ENCODE measurements at regions not wholly inside any gene's neighbourhood (a gene's known extent, or its start where the extent isn't known, plus 50 kb on each side); places are given as distances from the start of the nearest gene placed in this dataset.
"Not testable (repeated sequence)": the region's sequence is repeated elsewhere in the genome, so short reads cannot be mapped to it uniquely, and the experiment has no call there.

DNA sequence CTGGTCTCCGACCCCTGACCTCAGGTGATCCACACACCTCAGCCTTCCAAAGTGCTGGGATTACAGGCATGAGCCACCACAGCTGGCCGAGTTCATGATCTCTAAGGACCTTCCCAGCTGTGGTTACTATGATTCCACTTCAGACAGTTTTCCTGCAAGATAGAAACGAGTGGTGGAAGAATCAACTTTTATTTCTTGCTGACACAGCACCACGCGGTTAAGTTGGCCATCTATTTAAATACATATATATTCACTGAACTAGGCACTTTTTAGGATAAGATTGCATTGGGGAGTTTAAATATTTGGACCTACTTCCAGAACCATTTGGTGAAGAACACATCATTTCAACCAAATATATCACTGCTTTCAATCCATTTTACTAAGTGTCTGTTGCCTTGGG, 213.4 kb downstream of the TBX5 start:
- DNase-seq (ENCODE audit: low read depth): no peak

DNA sequence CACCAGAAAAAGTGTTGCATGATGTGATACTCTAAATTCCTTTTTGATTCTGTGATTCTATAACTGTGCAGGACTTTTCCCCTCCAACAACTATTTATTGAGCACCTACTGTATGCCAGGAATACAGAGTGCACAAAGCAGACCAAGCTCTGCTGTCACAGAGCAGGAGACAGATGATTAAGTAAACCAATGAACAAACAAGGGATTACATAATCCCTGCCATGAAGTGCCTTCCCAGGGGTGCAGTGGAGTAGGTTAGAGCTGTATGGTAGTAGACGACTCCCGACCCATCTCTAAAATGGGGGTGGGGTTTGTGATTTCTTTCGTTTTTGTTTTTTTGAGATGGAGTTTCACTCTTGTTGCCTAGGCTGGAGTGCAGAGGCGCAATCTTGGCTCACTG, 213.9 kb downstream of the TBX5 start:
- no peak for DNase-seq (ENCODE audit: low read depth)

DNA sequence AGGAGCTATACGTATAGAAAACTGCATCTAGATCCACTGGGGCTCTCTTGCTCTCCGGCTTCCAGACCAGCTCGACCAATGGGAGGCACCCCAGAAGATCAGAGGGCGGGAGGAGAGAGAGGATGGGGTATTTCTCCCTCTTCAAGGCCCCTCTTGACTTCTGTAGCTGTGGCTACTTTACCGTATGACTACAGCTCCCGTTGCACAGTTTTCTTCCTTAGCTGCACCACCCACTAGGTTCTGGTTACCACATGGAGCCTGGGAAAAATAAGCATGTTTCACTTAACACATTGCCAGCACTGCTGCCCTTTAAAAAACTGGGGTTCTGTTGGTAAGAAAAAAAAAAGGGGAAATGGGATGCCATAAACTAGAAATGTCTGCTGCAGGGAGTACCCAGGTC, 214.4 kb downstream of the TBX5 start:
- DNase-seq (ENCODE audit: low read depth): no peak

DNA sequence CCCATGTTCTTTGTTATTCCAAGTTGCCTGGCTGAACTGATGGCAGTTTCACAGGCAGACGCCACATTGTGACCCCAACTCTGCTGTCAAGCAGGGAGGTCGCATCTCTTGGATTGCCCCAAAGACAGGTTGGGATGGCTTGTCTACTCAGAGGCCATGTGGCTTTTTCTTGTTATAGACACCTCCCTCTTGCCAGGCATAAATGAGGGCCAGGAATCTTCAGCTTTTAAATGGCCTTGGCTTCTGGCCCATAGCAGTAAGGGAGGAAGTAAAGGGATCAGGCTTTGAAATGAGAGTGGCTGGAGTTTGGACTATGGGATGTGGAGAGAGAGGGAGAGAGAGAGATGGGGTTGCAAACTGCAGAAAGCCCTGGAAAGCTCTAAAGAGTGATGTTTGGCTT, 215.0 kb downstream of the TBX5 start:
- DNase-seq (ENCODE audit: low read depth): no peak

DNA sequence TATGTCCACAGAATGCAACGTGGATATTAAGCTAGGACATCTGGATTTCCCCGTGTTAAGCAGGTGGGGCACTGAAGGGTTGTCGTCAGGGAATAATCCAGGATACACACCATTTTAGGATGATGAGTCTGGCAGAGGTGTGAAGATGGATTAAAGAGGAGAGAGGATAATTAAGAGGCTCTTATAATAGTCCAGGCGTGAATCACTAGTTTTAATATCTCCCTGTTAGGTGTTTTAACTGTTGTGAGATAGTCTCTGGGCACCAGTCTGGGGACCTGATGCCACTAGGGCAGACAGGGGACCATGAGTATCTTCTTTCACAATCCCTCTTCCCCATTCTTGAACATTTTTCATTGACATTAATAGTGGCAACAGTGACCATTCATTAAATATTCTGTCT, 216.7 kb downstream of the TBX5 start:
- DNase-seq (ENCODE audit: low read depth): no peak

DNA sequence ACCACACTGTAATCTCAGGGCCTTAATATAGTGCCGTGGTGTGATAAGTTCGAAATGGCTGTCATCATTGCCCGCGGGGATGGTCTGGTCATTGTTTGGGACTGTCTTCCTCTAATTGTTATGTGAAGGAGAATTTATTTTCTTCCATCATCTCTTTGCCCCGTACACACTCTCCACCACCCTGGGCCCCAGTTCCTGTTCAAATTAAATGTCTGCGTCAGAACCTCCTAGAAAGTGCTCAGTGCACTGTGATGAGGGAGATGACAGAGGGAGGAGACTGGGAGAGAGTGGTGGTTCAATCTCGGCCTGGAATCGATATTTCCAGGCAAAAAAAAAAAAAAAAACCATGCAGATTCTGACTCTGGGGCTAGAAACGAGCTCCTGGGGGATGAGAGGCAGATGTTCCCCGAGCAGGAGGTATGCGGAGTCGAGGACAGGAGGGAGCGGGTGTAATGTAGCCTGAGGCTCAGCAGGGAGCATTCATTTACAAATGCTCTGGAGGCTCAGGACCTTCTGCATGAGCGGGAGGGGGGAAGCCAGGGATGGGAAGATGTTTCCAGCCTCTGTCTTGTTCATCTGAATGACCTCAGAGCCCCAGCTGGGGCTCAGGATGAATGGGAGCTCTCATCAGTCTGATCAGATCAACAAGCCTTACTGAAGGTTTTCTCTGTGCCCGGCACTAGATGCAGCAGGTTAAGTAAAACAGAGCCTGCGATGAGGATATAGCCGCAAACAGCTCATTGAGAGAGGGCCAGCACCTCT, 219.5 kb downstream of the TBX5 start:
- no peak for DNase-seq (ENCODE audit: low read depth)

DNA sequence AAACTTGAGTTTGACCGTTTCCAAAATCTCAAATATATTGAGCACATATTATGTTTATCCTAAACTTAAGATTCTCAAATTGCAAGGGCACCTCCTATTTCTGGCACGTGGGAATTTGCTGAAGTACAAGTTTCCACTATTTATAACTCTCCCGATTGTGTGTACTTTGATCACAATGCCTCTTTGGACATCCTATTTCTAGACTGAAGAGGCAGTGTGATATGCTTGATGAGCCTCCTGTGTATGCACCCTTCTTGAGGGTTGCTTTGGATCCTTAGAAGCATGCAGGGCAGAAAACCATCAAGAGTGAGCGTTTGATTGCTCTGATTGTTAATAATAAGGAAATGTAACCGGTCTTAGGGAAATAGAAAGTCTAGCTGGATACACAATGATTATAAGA, 218.9 kb upstream of the RBM19 start:
- no peak for DNase-seq (ENCODE audit: low read depth)

DNA sequence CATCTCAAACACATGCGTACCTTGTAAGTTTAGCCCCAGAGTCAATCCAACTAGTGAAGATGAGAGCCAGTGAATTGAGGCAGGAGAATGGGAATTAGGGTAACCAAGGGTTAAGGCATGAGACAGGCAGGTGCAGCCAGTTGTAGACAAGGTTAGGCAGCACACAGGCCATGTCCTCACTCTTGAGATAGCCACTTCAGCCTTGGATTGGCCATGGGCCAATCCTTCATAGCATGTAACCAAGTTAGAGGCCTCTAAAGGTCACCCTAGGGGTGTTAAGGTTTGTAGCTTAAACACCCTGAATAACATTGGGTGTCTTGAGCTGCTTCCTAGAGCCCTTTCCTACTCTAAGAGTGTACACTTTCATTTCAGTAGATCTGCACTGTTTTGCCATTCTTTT, 208.2 kb upstream of the RBM19 start:
- DNase-seq (ENCODE audit: low read depth): no peak

DNA sequence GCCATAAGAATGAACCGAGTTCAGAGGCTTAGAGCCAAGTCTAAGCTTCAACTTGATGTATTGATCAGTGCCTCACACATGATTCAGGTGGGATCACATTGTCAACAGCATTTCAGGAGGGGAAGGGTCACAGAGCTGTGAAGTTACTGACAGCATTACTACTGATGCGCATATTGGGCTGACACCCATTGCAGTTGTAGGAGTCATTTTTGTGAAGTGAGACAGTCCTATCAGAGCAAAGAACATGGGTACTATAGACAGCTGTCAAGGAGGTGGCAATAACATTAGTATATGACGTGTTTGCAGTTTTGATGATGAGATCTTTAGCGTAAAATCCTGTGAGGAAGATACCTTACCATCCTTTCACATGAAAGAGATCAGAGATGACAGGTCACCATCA, 206.0 kb upstream of the RBM19 start:
- no peak for DNase-seq (ENCODE audit: low read depth)

DNA sequence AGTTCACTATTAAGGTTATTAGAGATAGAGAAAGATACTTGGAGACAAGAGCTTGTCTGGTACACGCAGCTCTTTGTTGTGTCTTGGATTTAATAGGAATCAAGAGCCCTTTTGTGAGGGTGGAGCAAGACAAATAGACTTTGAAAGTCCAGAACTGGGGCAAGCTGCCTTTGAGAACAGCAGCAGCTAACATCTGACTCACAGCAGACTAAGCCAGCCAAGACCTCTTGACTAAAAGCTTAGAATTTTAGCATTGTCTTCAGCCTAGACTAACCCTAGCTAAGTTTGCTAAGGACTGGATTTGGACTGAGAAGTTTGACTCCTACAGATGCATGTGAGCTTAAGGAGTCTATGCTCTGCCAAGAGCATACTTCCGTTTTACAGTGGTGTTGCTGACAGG, 201.9 kb upstream of the RBM19 start:
- no peak for DNase-seq (ENCODE audit: low read depth)

DNA sequence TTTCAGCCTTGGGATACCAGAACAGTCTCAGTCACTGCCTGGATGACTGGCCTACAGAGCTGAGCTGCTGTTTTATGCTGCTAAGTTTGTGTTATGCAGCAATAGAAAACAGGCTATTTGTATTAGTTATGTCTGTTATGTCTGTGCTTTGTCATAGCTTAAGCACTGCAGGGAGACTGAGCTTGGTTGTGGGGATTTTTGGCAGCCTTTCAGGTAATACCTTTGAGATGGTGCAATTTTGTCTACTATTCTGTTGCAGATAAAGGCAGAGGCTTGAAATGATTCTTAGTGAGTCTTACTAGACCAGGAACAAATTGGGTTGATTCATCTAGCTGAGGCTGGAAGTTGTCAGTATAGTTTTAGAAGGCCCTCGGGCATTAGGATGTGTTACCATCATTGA, 201.3 kb upstream of the RBM19 start:
- DNase-seq (ENCODE audit: low read depth): no peak

DNA sequence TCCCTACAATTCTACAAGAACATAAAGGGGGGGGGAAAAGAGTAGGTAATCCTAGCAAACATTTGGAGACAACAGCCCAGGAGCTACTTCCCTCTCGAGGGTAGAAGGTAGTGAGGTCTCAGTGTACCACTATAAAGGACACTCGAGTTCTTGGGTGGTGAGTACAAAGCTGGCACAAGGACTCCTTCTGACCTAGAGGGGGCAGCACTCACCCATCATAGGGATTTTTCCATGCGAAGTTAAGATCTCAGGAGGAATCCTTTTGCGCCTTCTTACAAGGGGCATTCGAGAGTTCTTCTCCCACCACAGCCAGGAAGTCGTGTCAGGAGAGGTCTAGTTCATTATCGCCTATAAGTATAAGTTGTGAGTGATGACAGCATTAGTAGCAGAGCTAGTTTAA, 200.2 kb upstream of the RBM19 start:
- DNase-seq (ENCODE audit: low read depth): peak; percentile 6

DNA sequence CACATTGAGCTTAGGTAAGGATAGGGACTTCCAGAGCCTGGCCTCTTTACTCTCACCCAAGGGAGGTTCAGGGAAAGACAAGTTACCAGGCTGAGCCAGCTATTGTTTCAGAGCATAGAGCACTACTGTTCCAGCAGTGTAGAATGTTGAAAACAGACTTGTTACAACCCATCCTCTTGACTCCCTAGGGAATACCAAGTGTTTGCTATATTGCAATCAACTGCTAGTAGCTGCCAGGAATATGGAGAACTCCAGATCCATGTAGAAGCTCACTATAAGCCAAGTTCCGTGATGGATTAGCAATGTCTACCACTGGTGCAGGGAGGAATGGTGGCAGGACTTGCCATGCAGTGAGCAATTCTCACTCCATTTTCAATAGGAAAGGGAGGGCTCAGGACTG, 199.8 kb upstream of the RBM19 start:
- DNase-seq (ENCODE audit: low read depth): no peak

DNA sequence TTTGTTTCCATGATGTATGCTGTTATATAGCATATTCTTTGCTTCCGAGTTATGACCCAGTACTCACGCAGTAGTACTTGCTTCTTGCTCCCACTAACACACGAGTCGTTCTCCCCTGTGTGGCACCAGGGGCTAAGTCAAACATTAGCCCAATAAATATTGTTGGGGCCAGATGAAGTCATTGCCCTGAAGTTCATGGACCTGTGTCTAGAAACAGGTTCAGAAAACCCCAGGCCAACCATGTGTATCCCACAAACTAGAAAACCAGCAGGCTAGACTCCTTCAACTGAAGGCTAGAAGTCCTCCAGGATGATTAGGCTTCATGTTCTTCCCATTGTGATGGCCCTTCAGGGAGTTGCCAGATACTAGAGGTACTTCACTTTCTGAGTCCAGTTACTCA, 198.2 kb upstream of the RBM19 start:
- DNase-seq (ENCODE audit: low read depth): no peak

DNA sequence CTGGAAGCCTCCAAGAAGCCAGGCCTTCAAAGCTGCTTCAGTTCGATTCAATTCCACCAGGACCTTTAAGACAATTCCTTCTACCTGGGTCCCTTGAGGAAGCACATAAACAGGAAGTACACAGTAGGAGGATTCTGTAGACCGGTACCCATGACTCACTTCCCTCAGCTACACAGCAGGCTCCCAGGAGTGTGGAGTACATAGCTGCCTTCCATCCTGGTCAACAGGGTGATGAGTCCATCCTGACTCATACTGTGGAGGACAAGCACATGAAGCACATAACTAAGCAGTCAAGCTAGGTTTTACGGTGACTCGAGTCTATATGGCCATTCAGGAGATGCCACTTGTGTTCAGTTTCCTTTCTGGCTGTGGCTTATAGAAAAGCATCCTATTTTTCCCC, 197.6 kb upstream of the RBM19 start:
- DNase-seq (ENCODE audit: low read depth): peak; percentile 23

DNA sequence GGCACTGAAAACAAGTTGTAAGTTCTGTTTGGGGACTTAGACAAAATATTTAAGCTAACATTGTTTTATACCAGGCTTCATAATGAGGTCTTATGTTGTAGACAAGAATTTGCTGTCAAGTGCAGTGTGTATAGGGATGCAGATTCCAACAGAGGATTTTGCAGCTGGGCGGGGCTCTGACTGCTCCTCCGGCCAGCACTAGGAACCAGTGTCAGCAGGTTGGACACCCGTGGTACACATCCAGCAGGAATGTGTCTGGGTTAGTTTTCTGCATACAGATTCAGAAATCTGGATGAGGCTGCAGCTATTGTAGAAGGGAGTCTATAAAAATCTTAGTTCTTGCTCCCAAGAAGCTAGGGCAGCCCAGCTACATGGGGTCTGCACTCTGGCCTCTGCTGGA, 194.3 kb upstream of the RBM19 start:
- DNase-seq (ENCODE audit: low read depth): no peak

DNA sequence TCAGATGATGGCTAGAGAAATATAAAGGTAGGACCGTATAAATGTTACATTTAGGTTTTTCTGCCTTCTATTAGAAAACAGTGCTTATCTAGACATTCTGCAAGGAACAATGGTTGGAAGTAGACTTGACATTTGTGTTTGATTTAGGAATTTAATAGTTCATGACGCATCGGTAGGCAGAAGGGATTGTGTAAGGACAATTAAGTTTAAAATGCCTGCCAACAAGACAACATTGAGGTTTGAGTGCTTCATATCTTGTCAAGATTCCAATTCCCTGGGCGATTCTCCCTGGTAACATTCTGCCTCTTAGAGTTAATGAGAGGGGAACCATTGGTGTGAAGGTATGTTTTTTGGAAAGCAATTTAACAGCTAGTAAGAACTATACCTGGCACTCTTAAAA, 186.8 kb upstream of the RBM19 start:
- DNase-seq (ENCODE audit: low read depth): no peak

DNA sequence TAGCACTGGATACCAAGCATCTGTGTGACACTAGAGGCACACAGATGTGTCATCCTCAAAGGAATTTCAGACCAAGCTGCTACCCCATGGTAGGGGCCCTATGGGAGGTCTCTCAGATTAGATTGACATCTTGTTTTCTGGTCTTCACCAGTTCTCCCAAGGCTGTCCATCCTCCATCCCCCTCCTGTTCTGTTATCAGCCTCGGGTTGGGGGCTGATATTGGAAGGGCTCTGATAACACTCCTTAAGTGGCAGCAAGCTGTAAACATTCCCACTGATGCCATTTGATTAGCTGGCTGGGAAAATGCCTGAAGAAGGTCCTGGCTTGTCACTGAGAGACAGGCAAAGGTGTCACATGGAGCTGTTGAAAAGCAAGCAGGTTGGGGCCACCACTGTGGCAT, 185.9 kb upstream of the RBM19 start:
- DNase-seq (ENCODE audit: low read depth): no peak

DNA sequence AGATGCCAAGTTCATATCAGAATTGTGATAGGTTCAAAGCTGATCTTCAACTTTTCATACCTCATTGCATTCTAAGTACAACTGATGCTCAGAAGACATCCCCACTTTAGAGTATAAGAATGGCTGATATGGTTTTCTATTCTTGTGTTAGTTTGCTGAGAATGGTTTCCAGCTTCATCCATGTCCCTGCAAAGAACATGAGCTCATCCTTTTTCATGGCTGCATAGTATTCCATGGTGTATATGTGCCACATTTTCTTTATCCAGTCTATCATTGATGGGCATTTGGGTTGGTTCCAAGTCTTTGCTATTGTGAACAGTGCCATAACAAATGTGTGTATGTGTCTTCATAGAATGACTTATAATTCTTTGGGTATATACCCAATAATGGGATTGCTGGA, 184.5 kb upstream of the RBM19 start:
- DNase-seq (ENCODE audit: low read depth): not testable (repeated sequence)

DNA sequence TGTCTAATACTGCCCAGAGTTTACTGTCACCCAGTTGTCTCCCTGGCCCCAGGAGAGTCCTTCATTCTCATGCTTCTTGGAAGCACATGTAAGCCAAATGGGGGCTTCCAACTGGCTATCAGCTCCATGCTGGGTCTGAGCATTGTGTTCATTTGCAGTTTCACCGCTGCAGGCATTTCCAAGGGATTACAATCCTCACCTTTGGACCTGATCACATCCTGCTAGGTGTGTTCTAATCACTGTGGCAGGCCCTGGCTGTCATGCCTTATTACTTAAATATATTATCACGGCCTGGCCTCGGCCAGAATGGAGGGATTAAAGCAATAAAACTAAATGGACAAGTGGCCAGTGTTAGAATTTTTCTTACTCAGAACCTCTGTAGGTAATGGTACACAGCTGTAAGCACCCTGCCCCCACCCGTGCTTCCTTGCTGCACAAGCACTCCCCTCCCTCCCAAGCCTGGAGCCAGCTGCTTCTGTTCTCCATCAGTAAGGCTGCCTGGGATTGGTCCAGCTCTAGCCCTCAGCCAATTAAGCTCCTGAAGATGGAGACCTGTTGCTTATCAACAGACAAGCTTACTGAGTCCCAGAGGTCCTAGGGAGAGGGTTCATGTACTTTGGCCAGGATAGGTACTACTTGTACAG, 175.9 kb upstream of the RBM19 start:
- no peak for DNase-seq (ENCODE audit: low read depth)

DNA sequence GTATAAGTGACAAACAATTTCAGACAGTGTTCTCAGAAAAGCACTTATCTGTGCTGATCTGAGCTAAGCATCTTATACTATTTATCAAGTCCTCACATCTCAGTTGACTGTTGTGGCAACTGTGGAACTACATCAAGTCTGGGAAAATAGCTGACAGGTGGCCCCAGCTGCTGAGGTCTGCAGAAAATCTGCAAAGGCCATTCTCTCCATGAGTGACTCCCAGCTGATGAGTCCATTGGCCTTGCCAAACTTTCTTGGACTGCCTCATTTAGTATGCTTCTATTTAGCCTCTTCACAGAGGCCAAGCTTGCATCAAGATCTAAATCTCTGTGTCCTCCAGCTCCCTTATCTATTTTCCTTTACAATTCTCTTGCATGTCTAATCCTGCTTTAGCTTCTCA, 174.5 kb upstream of the RBM19 start:
- DNase-seq (ENCODE audit: low read depth): no peak

DNA sequence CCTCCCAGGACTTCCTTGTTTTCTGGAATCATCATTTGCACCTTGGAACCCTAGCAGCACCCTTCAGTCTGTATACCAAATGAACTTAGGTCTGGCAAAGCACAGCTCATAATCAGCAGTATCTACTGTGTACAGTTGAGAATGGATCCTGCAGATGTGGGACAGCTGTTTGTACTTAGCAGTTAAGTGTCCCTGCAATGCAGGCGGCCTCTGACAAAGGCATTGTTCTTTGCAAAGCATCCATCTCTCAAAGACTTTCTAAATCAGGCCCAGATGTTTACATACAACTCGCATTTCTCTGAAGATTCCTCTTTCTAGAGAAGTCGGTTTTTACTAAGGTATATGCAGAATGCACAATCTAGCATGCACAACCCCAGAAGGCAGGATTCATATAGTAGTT, 170.5 kb upstream of the RBM19 start:
- DNase-seq (ENCODE audit: low read depth): no peak

DNA sequence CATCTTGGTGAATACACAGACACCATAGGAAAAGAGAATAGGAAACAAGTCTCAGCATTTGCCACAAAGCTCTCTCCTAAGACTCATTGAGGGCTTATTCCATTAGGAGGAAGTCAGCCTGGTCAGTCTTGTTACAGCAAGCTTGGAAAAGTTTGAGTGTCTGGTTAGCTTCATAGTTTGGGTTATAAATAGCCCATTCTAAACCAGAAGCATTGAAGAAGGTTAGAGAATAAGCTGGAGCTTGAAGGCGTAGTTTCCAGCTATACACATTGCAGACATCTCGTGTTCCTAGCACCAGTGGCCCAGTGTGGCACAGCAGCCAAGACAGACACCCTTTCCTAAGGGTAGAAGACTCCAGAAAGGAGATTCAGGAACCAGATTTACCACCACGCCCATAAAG, 168.8 kb upstream of the RBM19 start:
- no peak for DNase-seq (ENCODE audit: low read depth)

DNA sequence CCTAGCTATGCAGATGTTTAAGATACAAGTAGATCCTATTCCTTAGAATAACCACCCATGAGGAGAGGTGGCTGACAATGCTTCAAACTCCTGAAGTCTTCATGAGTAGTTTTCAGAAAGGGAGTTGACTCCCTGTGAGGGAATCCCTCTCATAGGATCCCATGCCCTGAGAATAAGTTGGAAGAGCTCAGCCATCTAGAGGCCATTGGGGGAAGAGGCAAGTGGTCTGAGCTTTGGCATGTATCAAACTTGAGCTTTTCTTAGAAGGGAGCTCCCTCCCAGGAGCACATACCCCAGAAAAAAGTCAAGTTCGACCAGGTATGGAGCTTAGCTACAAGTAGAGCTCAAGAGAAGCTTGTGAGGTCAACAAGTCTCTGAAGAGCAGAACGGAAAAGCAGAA, 165.7 kb upstream of the RBM19 start:
- no peak for DNase-seq (ENCODE audit: low read depth)
